ENCODE measurements at regions not wholly inside any gene's neighbourhood (a gene's known extent, or its start where the extent isn't known, plus 50 kb on each side); places are given as distances from the start of the nearest gene placed in this dataset.

DNA sequence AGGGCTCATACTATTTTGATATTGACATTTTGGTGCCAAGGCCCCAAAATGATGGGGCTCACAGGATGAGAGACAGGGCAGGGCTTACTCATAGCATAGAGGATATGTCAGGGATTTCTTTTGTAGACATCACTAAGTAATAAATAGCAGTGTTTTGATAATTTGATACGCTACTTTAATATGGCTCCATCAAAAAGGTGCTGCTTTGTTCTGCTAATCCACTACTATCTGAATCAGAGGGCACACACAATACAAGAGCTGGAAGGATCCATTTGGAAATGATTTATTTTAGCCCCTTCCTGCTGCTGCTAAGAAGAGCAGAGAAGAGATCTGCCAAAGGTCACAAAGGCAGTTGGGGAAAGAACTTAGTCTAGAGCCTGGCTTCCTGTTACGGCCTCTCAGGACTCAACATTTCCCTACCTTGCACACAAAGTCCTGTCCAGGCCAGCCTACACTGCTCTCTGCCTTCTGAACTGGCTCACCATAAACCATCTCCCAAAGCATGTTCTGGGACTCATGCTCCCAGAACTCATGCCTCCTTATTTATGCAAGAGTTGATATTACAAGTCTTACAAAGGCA is 261.3 kb upstream of the ARHGAP20 start (continued):
- TF ChIP-seq, protein P1, sequence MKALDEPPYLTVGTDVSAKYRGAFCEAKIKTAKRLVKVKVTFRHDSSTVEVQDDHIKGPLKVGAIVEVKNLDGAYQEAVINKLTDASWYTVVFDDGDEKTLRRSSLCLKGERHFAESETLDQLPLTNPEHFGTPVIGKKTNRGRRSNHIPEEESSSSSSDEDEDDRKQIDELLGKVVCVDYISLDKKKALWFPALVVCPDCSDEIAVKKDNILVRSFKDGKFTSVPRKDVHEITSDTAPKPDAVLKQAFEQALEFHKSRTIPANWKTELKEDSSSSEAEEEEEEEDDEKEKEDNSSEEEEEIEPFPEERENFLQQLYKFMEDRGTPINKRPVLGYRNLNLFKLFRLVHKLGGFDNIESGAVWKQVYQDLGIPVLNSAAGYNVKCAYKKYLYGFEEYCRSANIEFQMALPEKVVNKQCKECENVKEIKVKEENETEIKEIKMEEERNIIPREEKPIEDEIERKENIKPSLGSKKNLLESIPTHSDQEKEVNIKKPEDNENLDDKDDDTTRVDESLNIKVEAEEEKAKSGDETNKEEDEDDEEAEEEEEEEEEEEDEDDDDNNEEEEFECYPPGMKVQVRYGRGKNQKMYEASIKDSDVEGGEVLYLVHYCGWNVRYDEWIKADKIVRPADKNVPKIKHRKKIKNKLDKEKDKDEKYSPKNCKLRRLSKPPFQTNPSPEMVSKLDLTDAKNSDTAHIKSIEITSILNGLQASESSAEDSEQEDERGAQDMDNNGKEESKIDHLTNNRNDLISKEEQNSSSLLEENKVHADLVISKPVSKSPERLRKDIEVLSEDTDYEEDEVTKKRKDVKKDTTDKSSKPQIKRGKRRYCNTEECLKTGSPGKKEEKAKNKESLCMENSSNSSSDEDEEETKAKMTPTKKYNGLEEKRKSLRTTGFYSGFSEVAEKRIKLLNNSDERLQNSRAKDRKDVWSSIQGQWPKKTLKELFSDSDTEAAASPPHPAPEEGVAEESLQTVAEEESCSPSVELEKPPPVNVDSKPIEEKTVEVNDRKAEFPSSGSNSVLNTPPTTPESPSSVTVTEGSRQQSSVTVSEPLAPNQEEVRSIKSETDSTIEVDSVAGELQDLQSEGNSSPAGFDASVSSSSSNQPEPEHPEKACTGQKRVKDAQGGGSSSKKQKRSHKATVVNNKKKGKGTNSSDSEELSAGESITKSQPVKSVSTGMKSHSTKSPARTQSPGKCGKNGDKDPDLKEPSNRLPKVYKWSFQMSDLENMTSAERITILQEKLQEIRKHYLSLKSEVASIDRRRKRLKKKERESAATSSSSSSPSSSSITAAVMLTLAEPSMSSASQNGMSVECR (CRISPR knock-in tag; IDR thresholded peaks at IDR 0.05; ENCODE audit: borderline replicate concordance) = no peak
- TF ChIP-seq GRHL2 (CRISPR knock-in tag; IDR thresholded peaks at IDR 0.05; ENCODE audit: insufficient replicate concordance, severe bottlenecking) (no peak), IRF2 (CRISPR knock-in tag; IDR thresholded peaks at IDR 0.05; ENCODE audit: borderline replicate concordance, low read depth) (no peak), SMAD4 (CRISPR knock-in tag; IDR thresholded peaks at IDR 0.05) (no peak), ERG (CRISPR knock-in tag; IDR thresholded peaks at IDR 0.05) (no peak), ZSCAN18 (CRISPR knock-in tag; IDR thresholded peaks at IDR 0.05) (no peak)
- TF ChIP-seq, protein P2, sequence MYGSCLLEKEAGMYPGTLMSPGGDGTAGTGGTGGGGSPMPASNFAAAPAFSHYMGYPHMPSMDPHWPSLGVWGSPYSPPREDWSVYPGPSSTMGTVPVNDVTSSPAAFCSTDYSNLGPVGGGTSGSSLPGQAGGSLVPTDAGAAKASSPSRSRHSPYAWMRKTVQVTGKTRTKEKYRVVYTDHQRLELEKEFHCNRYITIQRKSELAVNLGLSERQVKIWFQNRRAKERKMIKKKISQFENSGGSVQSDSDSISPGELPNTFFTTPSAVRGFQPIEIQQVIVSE (CRISPR knock-in tag; IDR thresholded peaks at IDR 0.05; ENCODE audit: borderline replicate concordance) = no peak

DNA sequence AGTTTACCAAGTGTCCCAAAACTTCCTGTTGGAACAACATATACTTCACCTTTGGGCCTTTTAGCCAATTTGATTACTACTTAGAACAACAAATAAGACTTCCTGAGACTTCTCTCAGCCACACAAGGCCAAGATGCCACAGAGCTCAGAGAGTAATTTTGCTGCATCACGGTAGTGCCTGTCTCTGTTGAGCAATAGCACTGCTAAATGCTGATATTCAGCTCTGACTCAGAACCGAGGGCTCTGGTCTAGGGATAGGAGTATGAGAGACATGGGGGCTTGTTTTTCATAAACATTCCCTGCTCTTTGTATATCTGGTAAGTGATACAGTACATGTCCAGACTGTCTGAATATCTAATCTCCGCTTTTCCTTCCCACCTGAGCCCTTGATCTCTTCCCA is 260.4 kb upstream of the ARHGAP20 start:
- Mint-ChIP-seq H3K4me1 (peaks cover 3% of the 10 kb centered on the region; the same call in 1 of the 2 replicates), H3K36me3 (no peaks in the 10 kb centered on the region), H3K4me3 (no peak overlapping the region), H3K27ac (no peak overlapping the region), H3K27me3 (ENCODE audit: low read depth) (no peaks in the 10 kb centered on the region), H3K9me3 (peaks cover 4% of the 10 kb centered on the region; the same call in 1 of the 2 replicates)
- no peak for TF ChIP-seq FOXK1 (CRISPR knock-in tag; IDR thresholded peaks at IDR 0.05)
- POLR2A ChIA-PET = no interaction called here
- no peak for ATAC-seq
- CTCF ChIA-PET = no interaction called here
- DNase-seq (ENCODE audit: low spot score) = no peak

DNA sequence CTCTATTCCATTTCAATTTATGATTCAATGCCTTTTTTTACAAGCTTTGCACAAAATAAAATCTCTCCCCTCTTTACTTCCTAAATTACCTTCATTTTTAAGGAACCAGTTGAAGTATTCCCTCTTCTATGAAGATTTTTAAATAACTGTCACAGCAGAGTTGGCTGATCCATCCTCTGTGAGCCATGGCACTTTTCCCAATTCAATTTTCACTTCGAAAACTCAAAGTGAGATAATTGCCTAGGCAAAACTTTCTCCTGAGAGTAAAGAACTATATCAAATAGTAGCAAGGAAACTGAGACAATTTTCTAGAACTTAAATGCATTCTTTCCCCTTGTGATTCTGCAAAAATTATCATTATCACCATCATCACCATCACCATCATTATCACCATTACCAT is 259.9 kb upstream of the ARHGAP20 start:
- CTCF ChIA-PET = no interaction called here
- Mint-ChIP-seq H3K9me3 (peaks cover 4% of the 10 kb centered on the region), H3K27ac (no peak overlapping the region), H3K4me3 (no peak overlapping the region), H3K27me3 (ENCODE audit: low read depth) (no peaks in the 10 kb centered on the region), H3K36me3 (no peaks in the 10 kb centered on the region), H3K4me1 (peaks cover 3% of the 10 kb centered on the region; the same call in 1 of the 2 replicates)
- TF ChIP-seq ZNF423 (CRISPR knock-in tag; IDR thresholded peaks at IDR 0.05) = no peak
- TF ChIP-seq ZNF396 (CRISPR knock-in tag; IDR thresholded peaks at IDR 0.05; ENCODE audit: borderline replicate concordance) = no peak
- TF ChIP-seq EMX1 (CRISPR knock-in tag; IDR thresholded peaks at IDR 0.05) = no peak
- TF ChIP-seq, protein P3, sequence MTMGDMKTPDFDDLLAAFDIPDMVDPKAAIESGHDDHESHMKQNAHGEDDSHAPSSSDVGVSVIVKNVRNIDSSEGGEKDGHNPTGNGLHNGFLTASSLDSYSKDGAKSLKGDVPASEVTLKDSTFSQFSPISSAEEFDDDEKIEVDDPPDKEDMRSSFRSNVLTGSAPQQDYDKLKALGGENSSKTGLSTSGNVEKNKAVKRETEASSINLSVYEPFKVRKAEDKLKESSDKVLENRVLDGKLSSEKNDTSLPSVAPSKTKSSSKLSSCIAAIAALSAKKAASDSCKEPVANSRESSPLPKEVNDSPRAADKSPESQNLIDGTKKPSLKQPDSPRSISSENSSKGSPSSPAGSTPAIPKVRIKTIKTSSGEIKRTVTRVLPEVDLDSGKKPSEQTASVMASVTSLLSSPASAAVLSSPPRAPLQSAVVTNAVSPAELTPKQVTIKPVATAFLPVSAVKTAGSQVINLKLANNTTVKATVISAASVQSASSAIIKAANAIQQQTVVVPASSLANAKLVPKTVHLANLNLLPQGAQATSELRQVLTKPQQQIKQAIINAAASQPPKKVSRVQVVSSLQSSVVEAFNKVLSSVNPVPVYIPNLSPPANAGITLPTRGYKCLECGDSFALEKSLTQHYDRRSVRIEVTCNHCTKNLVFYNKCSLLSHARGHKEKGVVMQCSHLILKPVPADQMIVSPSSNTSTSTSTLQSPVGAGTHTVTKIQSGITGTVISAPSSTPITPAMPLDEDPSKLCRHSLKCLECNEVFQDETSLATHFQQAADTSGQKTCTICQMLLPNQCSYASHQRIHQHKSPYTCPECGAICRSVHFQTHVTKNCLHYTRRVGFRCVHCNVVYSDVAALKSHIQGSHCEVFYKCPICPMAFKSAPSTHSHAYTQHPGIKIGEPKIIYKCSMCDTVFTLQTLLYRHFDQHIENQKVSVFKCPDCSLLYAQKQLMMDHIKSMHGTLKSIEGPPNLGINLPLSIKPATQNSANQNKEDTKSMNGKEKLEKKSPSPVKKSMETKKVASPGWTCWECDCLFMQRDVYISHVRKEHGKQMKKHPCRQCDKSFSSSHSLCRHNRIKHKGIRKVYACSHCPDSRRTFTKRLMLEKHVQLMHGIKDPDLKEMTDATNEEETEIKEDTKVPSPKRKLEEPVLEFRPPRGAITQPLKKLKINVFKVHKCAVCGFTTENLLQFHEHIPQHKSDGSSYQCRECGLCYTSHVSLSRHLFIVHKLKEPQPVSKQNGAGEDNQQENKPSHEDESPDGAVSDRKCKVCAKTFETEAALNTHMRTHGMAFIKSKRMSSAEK (CRISPR knock-in tag; IDR thresholded peaks at IDR 0.05; ENCODE audit: borderline replicate concordance) = no peak
- TF ChIP-seq, protein P4, sequence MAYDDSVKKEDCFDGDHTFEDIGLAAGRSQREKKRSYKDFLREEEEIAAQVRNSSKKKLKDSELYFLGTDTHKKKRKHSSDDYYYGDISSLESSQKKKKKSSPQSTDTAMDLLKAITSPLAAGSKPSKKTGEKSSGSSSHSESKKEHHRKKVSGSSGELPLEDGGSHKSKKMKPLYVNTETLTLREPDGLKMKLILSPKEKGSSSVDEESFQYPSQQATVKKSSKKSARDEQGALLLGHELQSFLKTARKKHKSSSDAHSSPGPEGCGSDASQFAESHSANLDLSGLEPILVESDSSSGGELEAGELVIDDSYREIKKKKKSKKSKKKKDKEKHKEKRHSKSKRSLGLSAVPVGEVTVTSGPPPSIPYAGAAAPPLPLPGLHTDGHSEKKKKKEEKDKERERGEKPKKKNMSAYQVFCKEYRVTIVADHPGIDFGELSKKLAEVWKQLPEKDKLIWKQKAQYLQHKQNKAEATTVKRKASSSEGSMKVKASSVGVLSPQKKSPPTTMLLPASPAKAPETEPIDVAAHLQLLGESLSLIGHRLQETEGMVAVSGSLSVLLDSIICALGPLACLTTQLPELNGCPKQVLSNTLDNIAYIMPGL (CRISPR knock-in tag; IDR thresholded peaks at IDR 0.05) = no peak
- no peak for TF ChIP-seq PRRX2 (CRISPR knock-in tag; IDR thresholded peaks at IDR 0.05)
- POLR2A ChIA-PET = no interaction called here
- no peak for ATAC-seq
- DNase-seq (ENCODE audit: low spot score) = no peak
